HG02642 (cell line): ENCODE measurements at regions not wholly inside any gene's neighbourhood (a gene's known extent, or its start where the extent isn't known, plus 50 kb on each side); places are given as distances from the start of the nearest gene placed in this dataset.
"Not testable (repeated sequence)": the region's sequence is repeated elsewhere in the genome, so short reads cannot be mapped to it uniquely, and the experiment has no call there.

ENCODE experiments used
- ATAC-seq: cut with Tn5 transposase; IDR thresholded peaks from one replicate; pipeline ENCODE4 v1.9.1; 2021; ENCODE audit warnings: mild to moderate bottlenecking; ENCODE audit not compliant: unreplicated experiment, poor library complexity

- ATAC-seq = no peak
Measured at GRCh38 chr17:33545124-33545523, 252.0 kb upstream of the ASIC2 start.

- ATAC-seq = no peak
Measured at GRCh38 chr17:33550261-33550660, 257.2 kb upstream of the ASIC2 start.

- ATAC-seq = no peak
Measured at GRCh38 chr17:33551075-33551474, 258.0 kb upstream of the ASIC2 start.

GRCh38 chr17:33551911-33552310, 258.8 kb upstream of the ASIC2 start:
- no peak for ATAC-seq

DNA sequence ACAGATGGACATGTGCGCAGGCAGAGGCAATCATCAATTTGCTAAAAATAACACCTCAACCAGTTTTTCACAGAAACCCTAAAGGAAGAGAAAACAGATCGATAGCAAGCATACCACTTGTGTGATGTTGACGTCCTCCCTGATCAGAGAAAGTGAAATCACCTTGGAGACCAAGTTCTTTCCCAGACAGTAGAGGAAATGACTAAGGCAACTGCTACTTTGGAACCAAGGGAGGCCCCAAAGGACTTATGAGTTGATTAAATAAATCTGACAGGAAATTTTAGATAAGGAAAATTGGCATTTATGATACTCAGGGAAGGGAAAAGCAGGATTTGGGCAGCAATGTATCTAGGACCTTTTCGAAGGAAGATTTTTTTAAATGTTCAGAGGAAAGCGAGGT, 267.1 kb upstream of the ASIC2 start:
- ATAC-seq = no peak

DNA sequence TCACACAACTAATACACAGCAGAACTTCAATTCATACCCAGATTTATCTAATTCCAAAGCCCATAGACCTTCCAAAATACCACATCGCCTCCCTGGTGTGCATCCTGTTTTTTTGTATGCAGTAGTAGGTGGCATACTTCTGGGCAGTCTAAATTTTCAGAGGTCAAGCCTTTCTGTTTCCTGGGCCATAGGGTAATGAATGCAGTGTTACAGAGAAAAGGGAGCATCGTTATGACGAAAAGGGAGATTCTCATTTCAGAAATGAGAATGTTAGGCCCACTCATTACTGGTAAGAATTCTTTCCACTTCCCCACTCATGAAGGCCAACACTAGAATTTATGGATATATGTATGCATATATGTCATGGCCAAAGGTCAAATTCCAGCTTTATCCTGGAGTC, 267.8 kb upstream of the ASIC2 start:
- no peak for ATAC-seq

- ATAC-seq = no peak
Measured at GRCh38 chr17:33561569-33562334, 268.7 kb upstream of the ASIC2 start.

DNA sequence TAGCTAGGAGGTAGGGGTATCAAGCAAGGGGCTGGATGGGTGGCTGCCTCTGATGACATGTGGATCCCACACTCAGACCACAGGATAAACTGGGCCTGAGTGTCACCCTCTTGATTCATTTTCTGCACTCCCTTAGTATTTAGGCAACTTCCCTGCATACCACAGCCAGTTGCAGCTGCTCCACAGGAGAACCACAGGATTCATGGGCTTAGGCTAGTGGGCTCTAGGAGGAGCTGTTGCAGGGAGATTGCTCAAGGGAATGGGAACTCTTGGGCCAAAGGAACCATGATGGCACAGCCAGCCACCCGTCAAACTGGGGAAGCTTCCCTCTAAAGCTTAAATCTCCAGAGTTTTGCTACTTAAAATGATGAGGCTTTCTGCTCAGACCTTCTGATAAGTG, 269.7 kb upstream of the ASIC2 start:
- no peak for ATAC-seq

- ATAC-seq = no peak
Measured at GRCh38 chr17:33564146-33564545, 271.1 kb upstream of the ASIC2 start.

DNA sequence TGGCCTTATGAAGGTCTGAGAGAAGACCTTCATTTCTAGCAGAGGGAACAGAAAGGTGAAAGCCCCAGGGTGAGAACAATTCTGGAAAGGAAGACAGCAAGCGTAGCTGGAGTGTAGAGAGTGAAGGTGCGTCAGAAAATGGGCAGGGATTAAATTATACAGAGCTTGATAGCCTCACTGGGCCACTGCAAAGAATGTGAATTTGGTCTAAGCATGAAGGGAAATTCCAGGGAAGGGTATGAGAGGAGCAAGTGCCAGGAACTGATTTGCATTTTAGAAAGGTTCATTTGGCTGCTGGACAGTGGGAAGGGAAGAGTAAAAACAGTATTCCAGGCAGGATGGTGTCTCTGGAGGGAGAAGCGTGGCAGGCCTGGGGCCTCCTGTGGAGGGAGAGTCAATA, 274.1 kb upstream of the ASIC2 start:
- ATAC-seq = no peak

GRCh38 chr17:33572615-33573014, 279.5 kb upstream of the ASIC2 start:
- ATAC-seq = no peak

- ATAC-seq = no peak
Measured at GRCh38 chr17:33574942-33575445, 281.9 kb upstream of the ASIC2 start.

GRCh38 chr17:33579740-33580139, 286.6 kb upstream of the ASIC2 start:
- not testable (repeated sequence) for ATAC-seq

GRCh38 chr17:33580215-33580614, 287.1 kb upstream of the ASIC2 start:
- no peak for ATAC-seq

- no peak for ATAC-seq
Measured at GRCh38 chr17:33582661-33583060, 289.6 kb upstream of the ASIC2 start.

GRCh38 chr17:33583518-33584417, 290.7 kb upstream of the ASIC2 start:
- ATAC-seq = no peak

GRCh38 chr17:33593991-33594390, 300.9 kb upstream of the ASIC2 start:
- ATAC-seq = no peak

DNA sequence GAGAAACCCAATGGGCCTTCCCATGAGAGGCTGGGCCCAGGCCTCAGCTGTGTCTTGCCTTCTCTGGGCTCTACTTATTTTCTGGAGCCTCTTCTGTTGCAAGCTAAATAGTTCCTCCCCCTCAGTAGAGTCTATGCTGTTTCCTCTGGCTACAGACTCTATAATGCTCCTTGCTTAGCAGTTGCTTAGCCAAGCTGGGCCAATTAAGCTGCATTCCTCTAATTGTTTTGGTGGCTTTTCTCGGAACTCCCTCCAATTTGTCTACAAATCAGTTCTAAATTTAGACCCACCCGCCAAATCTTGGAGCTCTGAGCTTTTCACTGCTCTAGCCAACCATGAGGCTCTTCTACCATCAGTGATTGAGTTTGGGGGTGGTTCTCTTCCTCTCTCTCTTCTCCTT, 302.7 kb upstream of the ASIC2 start:
- ATAC-seq = no peak

- no peak for ATAC-seq
Measured at GRCh38 chr17:33596899-33597298, 303.8 kb upstream of the ASIC2 start.

DNA sequence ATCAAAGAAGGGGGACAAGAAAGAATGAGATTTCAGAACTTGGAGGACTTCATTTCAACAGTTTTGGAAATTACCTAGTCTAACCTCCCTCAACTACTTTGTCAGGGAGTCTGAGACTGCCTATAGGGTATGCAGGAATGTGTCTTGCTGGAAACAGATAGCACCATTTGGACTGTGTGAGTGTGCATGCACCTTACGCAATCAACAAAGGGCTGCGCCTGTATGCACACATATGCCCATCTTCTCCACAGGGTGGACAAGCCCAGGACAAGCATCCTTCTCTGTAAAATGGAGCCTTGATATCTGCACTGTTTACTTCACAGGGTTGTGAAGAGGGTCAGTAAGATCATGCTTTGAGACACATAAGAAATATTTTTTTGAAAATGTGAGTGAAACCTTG, 305.7 kb upstream of the ASIC2 start:
- ATAC-seq = no peak

DNA sequence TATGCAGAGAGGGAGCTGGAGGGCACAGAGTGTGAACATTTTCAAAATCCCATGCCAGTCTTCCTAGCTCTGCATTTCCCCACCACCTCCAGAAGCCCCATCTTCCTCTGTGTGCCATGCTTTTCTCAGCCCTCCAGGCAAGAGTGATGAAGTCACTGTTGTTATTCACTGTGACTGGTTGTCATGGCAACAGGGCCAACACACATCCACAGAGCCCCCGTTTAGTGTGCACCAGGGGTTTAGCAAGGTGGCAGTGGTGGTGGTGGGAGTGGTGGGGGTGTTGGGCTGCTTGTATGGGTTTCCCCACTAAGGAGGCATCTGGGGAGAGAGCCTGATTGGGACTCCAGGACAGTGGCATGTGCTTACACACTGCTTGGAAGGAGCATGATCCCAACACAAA, 309.9 kb upstream of the ASIC2 start:
- ATAC-seq = no peak
